H1 (cell line): ENCODE measurements at regions not wholly inside any gene's neighbourhood (a gene's known extent, or its start where the extent isn't known, plus 50 kb on each side); places are given as distances from the start of the nearest gene placed in this dataset.
A peak's percentile ranks its signal among the peaks of the same experiment; 100 is the strongest.

Source experiments
- CTCF ChIA-PET: fragments of 300-600 bp; sonication (Branson Sonifier 250); formaldehyde crosslinking; loops from one replicate; lab custom pipeline; 2021; ENCODE audit not compliant: partially characterized antibody; lab: Charles Lee
- POLR2A ChIA-PET: fragments of 300-600 bp; sonication (Branson Sonifier 250); formaldehyde crosslinking; loops from one replicate; lab custom pipeline; 2021; ENCODE audit warnings: inconsistent platforms; ENCODE audit not compliant: partially characterized antibody; lab: Charles Lee
- DNase-seq, 2 experiments: peaks; one replicate each; pipeline versions ENCODE4 v3.0.0 to v3.0.0-alpha.2; 2010 to 2022; ENCODE audit warnings: low spot score in 2 of 2, low read depth in 1 of 2, mixed read lengths in 1 of 2
- FAIRE-seq: peaks from 2 replicates; lab custom pipeline; 2011; peaks lifted over from hg19 to GRCh38; lab: Jason Lieb, UNC
- H2AFZ ChIP-seq: 2 replicates; pipeline ENCODE4 v1.8.1; 2012; ENCODE audit warnings: low read length, inconsistent platforms
- H2AK5ac ChIP-seq: 2 replicates; pipeline ENCODE4 v1.6.1; 2013; ENCODE audit warnings: low read depth, low read length
- H2BK120ac ChIP-seq: replicated peaks from 2 replicates; pipeline ENCODE3; 2013; ENCODE audit warnings: low read depth, low read length, inconsistent platforms
- H2BK12ac ChIP-seq: 2 replicates; pipeline ENCODE4 v1.6.1; 2013; ENCODE audit warnings: low read depth, low read length
- H2BK15ac ChIP-seq: 2 replicates; pipeline ENCODE4 v1.6.1; 2013; ENCODE audit warnings: low read length
- H2BK20ac ChIP-seq: 2 replicates; pipeline ENCODE4 v1.6.1; 2013; ENCODE audit warnings: low read length
- H2BK5ac ChIP-seq: 2 replicates; pipeline ENCODE4 v1.6.1; 2013; ENCODE audit warnings: low read depth, low read length
- H3K14ac ChIP-seq: 2 replicates; pipeline ENCODE4 v1.6.1; 2013; ENCODE audit warnings: inconsistent platforms; ENCODE audit not compliant: insufficient read length
- H3K18ac ChIP-seq: 2 replicates; pipeline ENCODE4 v1.6.1; 2013; ENCODE audit warnings: low read length; ENCODE audit errors: extremely low read depth
- H3K23ac ChIP-seq: 2 replicates; pipeline ENCODE4 v1.6.1; 2013; ENCODE audit warnings: inconsistent platforms; ENCODE audit not compliant: insufficient read length
- H3K23me2 ChIP-seq: 2 replicates; pipeline ENCODE4 v1.6.1; 2013; ENCODE audit warnings: low read depth, low read length
- H3K27ac ChIP-seq: 2 replicates; pipeline ENCODE4 v1.6.1; 2011; ENCODE audit warnings: low read depth, low read length, inconsistent platforms
- H3K27me3 ChIP-seq, 4 experiments: replicated peaks in 1 of 4; 1 replicate in 1 of 4; 2 replicates in 3 of 4; pipeline versions ENCODE4 v1.6.1 to v1.8.1; 2011 to 2013; ENCODE audit warnings: low read length in 3 of 4, mild to moderate bottlenecking in 3 of 4, inconsistent platforms in 2 of 4, mixed read lengths in 2 of 4, moderate library complexity in 1 of 4; ENCODE audit not compliant: control insufficient read depth in 3 of 4, insufficient read depth in 3 of 4; ENCODE audit errors: extremely low read depth in 1 of 4
- H3K36me3 ChIP-seq, 4 experiments: 2 replicates each; pipeline versions ENCODE4 v1.6.1 to v1.8.1; 2011 to 2013; ENCODE audit warnings: mild to moderate bottlenecking in 4 of 4, low read length in 3 of 4, moderate library complexity in 2 of 4, control low read depth in 1 of 4, inconsistent platforms in 1 of 4; ENCODE audit not compliant: insufficient read depth in 4 of 4, control insufficient read depth in 2 of 4
- H3K4ac ChIP-seq: replicated peaks from 2 replicates; pipeline ENCODE3; 2013; ENCODE audit warnings: low read length, low read depth, mixed read lengths, inconsistent platforms; ENCODE audit not compliant: insufficient read length
- H3K4me1 ChIP-seq, 4 experiments: replicated peaks in 1 of 4; 1 replicate in 1 of 4; 2 replicates in 3 of 4; pipeline versions ENCODE4 v1.6.1 to v1.8.1; 2011 to 2013; ENCODE audit warnings: low read length in 3 of 4, inconsistent platforms in 2 of 4, mixed read lengths in 1 of 4; ENCODE audit not compliant: insufficient read depth in 4 of 4, control insufficient read depth in 3 of 4
- H3K4me2 ChIP-seq, 2 experiments: 2 replicates each; pipeline versions ENCODE4 v1.6.1 to v1.8.1; 2011 to 2013; ENCODE audit warnings: low read depth in 2 of 2, low read length in 2 of 2, control low read depth in 1 of 2, inconsistent platforms in 1 of 2, mild to moderate bottlenecking in 1 of 2; ENCODE audit not compliant: insufficient read depth in 1 of 2
- H3K4me3 ChIP-seq, 4 experiments: fragments of 200-600, 300-600 bp in 1 of 4; sonication (generic), shearing (Covaris generic), sonication (Bioruptor Twin) in 1 of 4; 2 replicates each; pipeline versions ENCODE4 v1.5.1 to v1.8.1; 2011 to 2016; ENCODE audit warnings: low read length in 4 of 4, low read depth in 3 of 4, control low read depth in 2 of 4, inconsistent platforms in 2 of 4, mild to moderate bottlenecking in 2 of 4, mixed read lengths in 1 of 4, moderate library complexity in 1 of 4; ENCODE audit not compliant: insufficient read depth in 2 of 4; ENCODE audit errors: extremely low read depth in 1 of 4
- H3K56ac ChIP-seq: replicated peaks from 2 replicates; pipeline ENCODE3; 2013; ENCODE audit warnings: low read depth, mild to moderate bottlenecking, mixed read lengths, low read length, inconsistent platforms; ENCODE audit not compliant: insufficient read length
- H3K79me1 ChIP-seq: 2 replicates; pipeline ENCODE4 v1.6.1; 2013; ENCODE audit warnings: low read depth, low read length, control low read depth
- H3K79me2 ChIP-seq, 2 experiments: 2 replicates each; pipeline versions ENCODE4 v1.6.1 to v1.8.1; 2012 to 2013; ENCODE audit warnings: low read length in 2 of 2, mild to moderate bottlenecking in 2 of 2, inconsistent platforms in 1 of 2; ENCODE audit not compliant: insufficient read depth in 2 of 2, control insufficient read depth in 1 of 2
- H3K9ac ChIP-seq, 4 experiments: replicated peaks in 1 of 4; 1 replicate in 1 of 4; 2 replicates in 3 of 4; pipeline versions ENCODE4 v1.6.1 to v1.8.1; 2011 to 2013; ENCODE audit warnings: low read depth in 3 of 4, low read length in 3 of 4, control low read depth in 2 of 4, mild to moderate bottlenecking in 2 of 4, moderate library complexity in 2 of 4, inconsistent platforms in 1 of 4; ENCODE audit errors: extremely low read depth in 1 of 4
- H3K9me3 ChIP-seq, 2 experiments: 2 replicates each; pipeline versions ENCODE4 v1.6.1 to v1.8.1; 2012 to 2013; ENCODE audit warnings: mild to moderate bottlenecking in 2 of 2, moderate library complexity in 2 of 2, control low read depth in 1 of 2, inconsistent platforms in 1 of 2, low read depth in 1 of 2, low read length in 1 of 2, mixed read lengths in 1 of 2; ENCODE audit not compliant: insufficient read depth in 2 of 2
- H4K20me1 ChIP-seq, 2 experiments: replicated peaks in 1 of 2; 2 replicates each; pipeline versions ENCODE3 to v1.8.1; 2011 to 2013; ENCODE audit warnings: inconsistent platforms in 2 of 2, low read length in 2 of 2, mild to moderate bottlenecking in 1 of 2; ENCODE audit not compliant: insufficient read depth in 2 of 2, control insufficient read depth in 1 of 2
- H4K5ac ChIP-seq: 2 replicates; pipeline ENCODE4 v1.6.1; 2013; ENCODE audit warnings: low read length, low read depth, mixed read lengths, inconsistent platforms; ENCODE audit not compliant: insufficient read length
- H4K8ac ChIP-seq: 2 replicates; pipeline ENCODE4 v1.8.0; 2013; ENCODE audit warnings: mild to moderate bottlenecking, moderate library complexity, low read length, inconsistent platforms; ENCODE audit not compliant: insufficient read depth; ENCODE audit errors: extremely low read depth
- H4K91ac ChIP-seq: replicated peaks from 2 replicates; pipeline ENCODE3; 2013; ENCODE audit warnings: low read length, mixed read lengths, inconsistent platforms; ENCODE audit not compliant: insufficient read length
- ATF2 ChIP-seq: IDR thresholded peaks from 2 replicates; pipeline ENCODE4 v1.6.1; 2012; ENCODE audit warnings: low read length, inconsistent platforms
- CEBPB ChIP-seq: IDR thresholded peaks from 2 replicates; pipeline ENCODE4 v1.6.1; 2012; ENCODE audit warnings: low read depth, low read length
- E2F6 ChIP-seq: IDR thresholded peaks from 2 replicates; pipeline ENCODE4 v1.6.1; 2012; ENCODE audit warnings: inconsistent platforms
- HDAC2 ChIP-seq, 2 experiments: fragments of 300-600 bp in 1 of 2; sonication (generic) in 1 of 2; IDR thresholded peaks; 2 replicates each; pipeline ENCODE4 v1.6.1; 2011 to 2012; ENCODE audit warnings: low read depth in 2 of 2, low read length in 2 of 2, mild to moderate bottlenecking in 2 of 2, moderate library complexity in 2 of 2, borderline replicate concordance in 1 of 2, inconsistent platforms in 1 of 2
- HDAC6 ChIP-seq: IDR thresholded peaks from one replicate; pipeline ENCODE4 v1.7.1; 2012; ENCODE audit warnings: low read depth, mild to moderate bottlenecking, inconsistent platforms, low read length, moderate library complexity
- NANOG ChIP-seq: IDR thresholded peaks from 2 replicates; pipeline ENCODE4 v1.6.1; 2011; ENCODE audit warnings: low read length, low read depth, mild to moderate bottlenecking, inconsistent platforms; ENCODE audit not compliant: insufficient read depth, poor library complexity, severe bottlenecking
- PHF8 ChIP-seq: fragments of 200-600 bp; sonication (generic); conservative IDR thresholded peaks from 2 replicates; pipeline ENCODE4 v1.7.1; 2012; ENCODE audit warnings: low read depth, mild to moderate bottlenecking, inconsistent platforms, low read length, moderate library complexity
- SIRT6 ChIP-seq: IDR thresholded peaks from one replicate; pipeline ENCODE4 v1.7.1; 2012; ENCODE audit warnings: low read length, inconsistent platforms
- TEAD4 ChIP-seq: IDR thresholded peaks from 2 replicates; pipeline ENCODE4 v1.6.1; 2012; ENCODE audit warnings: low read depth, low read length, inconsistent platforms, mixed read lengths
- WGBS, 2 experiments: shearing (Covaris generic) in 1 of 2; methylation state at CpG; one replicate each; pipeline versions ENCODE4 v1.1.6 to v1.1.7; 2013 to 2015; ENCODE audit warnings: low lambda C conversion rate in 2 of 2, mixed read lengths in 2 of 2, inconsistent platforms in 1 of 2, low coverage in 1 of 2, missing lambda C conversion rate in 1 of 2; ENCODE audit not compliant: insufficient replicate concordance in 2 of 2, insufficient coverage in 1 of 2, insufficient read length in 1 of 2; ENCODE audit errors: extremely low coverage in 1 of 2, missing lambda C conversion rate in 1 of 2; 5-methylcytosine and 5-hydroxymethylcytosine counted together

GRCh38 chr7:84780158-84781124 is 406.4 kb downstream of the SEMA3D start:
- Histone ChIP-seq H3K23me2 (no peaks in the 10 kb centered on the region), H3K4me2 (no peak overlapping the region), H3K4ac (no peak overlapping the region), H2AK5ac (no peak overlapping the region), H4K5ac (no peak overlapping the region), H2BK12ac (no peak overlapping the region; the same call in 1 of the 2 replicates), H3K14ac (no peak overlapping the region), H3K9me3 (no peaks in the 10 kb centered on the region), H3K56ac (no peak overlapping the region), H2BK120ac (no peak overlapping the region), H3K18ac (no peak overlapping the region), H2BK15ac (no peak overlapping the region), H3K79me2 (no peaks in the 10 kb centered on the region), H3K9ac (no peak overlapping the region), H2BK20ac (no peak overlapping the region), H3K23ac (no peak overlapping the region), H4K20me1 (no peaks in the 10 kb centered on the region), H3K27me3 (no peaks in the 10 kb centered on the region), H3K27ac (no peak overlapping the region), H4K8ac (0 out of 2 replicates have a peak overlapping the region, but pooled peaks have one; percentile 35), H3K4me3 (no peak overlapping the region), H2AFZ (no peak overlapping the region; the same call in 1 of the 2 replicates), H4K91ac (peak overlapping the region; percentile 17), H2BK5ac (no peak overlapping the region), H3K36me3 (no peaks in the 10 kb centered on the region), H3K79me1 (no peaks in the 10 kb centered on the region), H3K4me1 (no peaks in the 10 kb centered on the region)
- ChIA-PET CTCF (no interaction called here), POLR2A (no interaction called here)
- DNase-seq (no peak), FAIRE-seq (no peak)
- 97% methylated on average over 9 of the region's 10 CpGs; no CpG with 5 or more reads in 1 of the 2 experiments for WGBS, 2 experiments
- TF ChIP-seq PHF8 (no peak), E2F6 (no peak), SIRT6 (no peak), HDAC6 (no peak), ATF2 (no peak), CEBPB (no peak), NANOG (no peak), TEAD4 (no peak), HDAC2 (IDR thresholded peaks at IDR 0.05; ENCODE audit: borderline replicate concordance in 1 of 2, low read depth in 2 of 2, low read length in 2 of 2) (no peak)
